GM19463 (cell line): ENCODE measurements at regions not wholly inside any gene's neighbourhood (a gene's known extent, or its start where the extent isn't known, plus 50 kb on each side); places are given as distances from the start of the nearest gene placed in this dataset.
A peak's percentile ranks its signal among the peaks of the same experiment; 100 is the strongest.
"Not testable (repeated sequence)": the region's sequence is repeated elsewhere in the genome, so short reads cannot be mapped to it uniquely, and the experiment has no call there.

ENCODE experiments used
- ATAC-seq: cut with Tn5 transposase; IDR thresholded peaks from one replicate; pipeline ENCODE4 v1.9.1; 2021; ENCODE audit warnings: mild to moderate bottlenecking, moderate library complexity; ENCODE audit not compliant: unreplicated experiment

GRCh38 chr19:27851543-27852060 lies 1361.3 kb downstream of the UQCRFS1 start:
- no peak for ATAC-seq

- ATAC-seq, result no peak
Observed at GRCh38 chr19:27851002-27851481, 1361.9 kb downstream of the UQCRFS1 start.

- no peak for ATAC-seq
Observed at GRCh38 chr19:27846944-27847343, 1366.0 kb downstream of the UQCRFS1 start.

- no peak for ATAC-seq
Observed at GRCh38 chr19:27844261-27844660, 1368.7 kb downstream of the UQCRFS1 start.

- no peak for ATAC-seq
Observed at GRCh38 chr19:27843861-27844260, 1369.1 kb downstream of the UQCRFS1 start.

- no peak for ATAC-seq
Observed at GRCh38 chr19:27833031-27833430, 1379.9 kb downstream of the UQCRFS1 start.

GRCh38 chr19:27828829-27829228 lies 1384.1 kb downstream of the UQCRFS1 start:
- ATAC-seq, result no peak

GRCh38 chr19:27824108-27824507 lies 1388.8 kb downstream of the UQCRFS1 start:
- ATAC-seq, result no peak

GRCh38 chr19:27822336-27822735 lies 1390.6 kb downstream of the UQCRFS1 start:
- no peak for ATAC-seq

GRCh38 chr19:27821418-27822018 lies 1391.4 kb downstream of the UQCRFS1 start:
- no peak for ATAC-seq

- no peak for ATAC-seq
Observed at GRCh38 chr19:27815985-27816384, 1397.0 kb downstream of the UQCRFS1 start.

GRCh38 chr19:27814834-27815233 lies 1398.1 kb downstream of the UQCRFS1 start:
- ATAC-seq, result not testable (repeated sequence)

GRCh38 chr19:27814274-27814673 lies 1398.7 kb downstream of the UQCRFS1 start:
- not testable (repeated sequence) for ATAC-seq

- no peak for ATAC-seq
Observed at GRCh38 chr19:27806471-27807070, 1406.4 kb downstream of the UQCRFS1 start.

GRCh38 chr19:27805848-27806247 lies 1407.1 kb downstream of the UQCRFS1 start:
- ATAC-seq, result no peak

- ATAC-seq, result not testable (repeated sequence)
Observed at GRCh38 chr19:27802293-27802692, 1410.7 kb downstream of the UQCRFS1 start.

GRCh38 chr19:27796540-27796939 lies 1416.4 kb downstream of the UQCRFS1 start:
- no peak for ATAC-seq

- no peak for ATAC-seq
Observed at GRCh38 chr19:27796073-27796472, 1416.9 kb downstream of the UQCRFS1 start.

GRCh38 chr19:27795369-27795768 lies 1417.6 kb downstream of the UQCRFS1 start:
- ATAC-seq, result no peak

- no peak for ATAC-seq
Observed at GRCh38 chr19:27794494-27795042, 1418.4 kb downstream of the UQCRFS1 start.

- ATAC-seq, result peak; percentile 85
Observed at GRCh38 chr19:27793644-27794493, 1419.1 kb downstream of the UQCRFS1 start.
